Smooth muscle cell of the brain vasculature (primary cell): ENCODE measurements at regions not wholly inside any gene's neighbourhood (a gene's known extent, or its start where the extent isn't known, plus 50 kb on each side); places are given as distances from the start of the nearest gene placed in this dataset.

Experiments used
- DNase-seq: peaks from one replicate; pipeline ENCODE4 v3.0.0-alpha.2; 2012; ENCODE audit warnings: low read depth, low spot score

GRCh38 chr13:26967119-26968038 is 204.2 kb downstream of the USP12 start:
- no peak for DNase-seq

- no peak for DNase-seq
Measured at GRCh38 chr13:26966701-26967080, 204.9 kb downstream of the USP12 start.

GRCh38 chr13:26965952-26966700 is 205.5 kb downstream of the USP12 start:
- no peak for DNase-seq

GRCh38 chr13:26964278-26965250 is 204.0 kb upstream of the GPR12 start:
- DNase-seq: no peak

GRCh38 chr13:26962671-26963070 is 202.1 kb upstream of the GPR12 start:
- no peak for DNase-seq

- DNase-seq: no peak
Measured at GRCh38 chr13:26961890-26962615, 201.5 kb upstream of the GPR12 start.

GRCh38 chr13:26957182-26957581 is 196.6 kb upstream of the GPR12 start:
- no peak for DNase-seq

- DNase-seq: no peak
Measured at GRCh38 chr13:26956522-26957142, 196.0 kb upstream of the GPR12 start.

GRCh38 chr13:26954976-26955375 is 194.4 kb upstream of the GPR12 start:
- DNase-seq: no peak

- no peak for DNase-seq
Measured at GRCh38 chr13:26953291-26953690, 192.7 kb upstream of the GPR12 start.

GRCh38 chr13:26952551-26953143 is 192.1 kb upstream of the GPR12 start:
- no peak for DNase-seq

- DNase-seq: no peak
Measured at GRCh38 chr13:26951581-26952177, 191.1 kb upstream of the GPR12 start.

GRCh38 chr13:26950968-26951367 is 190.4 kb upstream of the GPR12 start:
- DNase-seq: no peak

GRCh38 chr13:26950546-26950945 is 190.0 kb upstream of the GPR12 start:
- DNase-seq: no peak

- DNase-seq: no peak
Measured at GRCh38 chr13:26949701-26950502, 189.3 kb upstream of the GPR12 start.

- no peak for DNase-seq
Measured at GRCh38 chr13:26948353-26948752, 187.8 kb upstream of the GPR12 start.

GRCh38 chr13:26946684-26947343 is 186.2 kb upstream of the GPR12 start:
- no peak for DNase-seq

- DNase-seq: no peak
Measured at GRCh38 chr13:26943748-26944147, 183.2 kb upstream of the GPR12 start.
